ENCODE measurements at regions not wholly inside any gene's neighbourhood (a gene's known extent, or its start where the extent isn't known, plus 50 kb on each side); places are given as distances from the start of the nearest gene placed in this dataset.

DNA sequence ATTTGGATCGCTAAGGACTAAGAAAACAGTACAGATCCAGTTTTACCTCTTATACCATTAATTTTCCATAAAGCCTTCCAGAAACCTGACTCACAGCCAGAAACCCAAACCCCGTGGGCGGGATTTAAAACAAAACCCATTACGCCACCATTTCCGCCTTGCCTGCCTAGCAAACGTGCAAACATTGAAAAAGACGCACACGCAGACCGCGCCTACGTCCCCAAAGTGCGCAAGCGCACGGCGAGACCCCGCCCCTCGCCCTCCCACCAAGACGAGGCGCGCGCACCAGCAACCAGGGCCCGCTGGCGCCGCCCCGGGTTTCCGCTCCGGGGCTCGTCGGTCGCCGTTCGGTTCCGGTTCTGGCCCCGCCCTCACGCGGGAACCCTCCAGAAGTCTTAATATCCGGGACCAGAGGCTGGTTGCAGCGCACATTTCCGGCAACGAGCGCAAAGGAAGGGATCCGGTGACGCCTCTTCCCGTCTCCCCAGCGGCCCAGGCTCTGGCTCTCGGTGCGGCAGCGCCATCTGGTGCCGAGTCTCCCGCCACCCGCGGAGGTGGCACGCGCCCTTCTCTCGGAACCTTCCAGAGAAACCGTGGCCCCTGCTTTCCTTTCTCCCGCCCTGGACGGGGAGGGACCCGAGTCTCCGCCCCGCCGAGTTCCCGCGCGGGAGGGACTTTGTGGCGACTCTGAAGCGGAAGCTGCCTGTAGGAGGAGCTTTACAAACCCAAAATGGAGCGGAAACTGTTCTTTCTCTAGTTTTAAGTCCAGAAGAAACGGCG, 256.9 kb upstream of the STARD13 start:
- Mint-ChIP-seq H3K4me3 (peak overlapping the region; percentile 92), H3K36me3 (ENCODE audit: low read depth) (no peaks in the 10 kb centered on the region), H3K27ac (peak overlapping the region; percentile 100), H3K27me3 (ENCODE audit: insufficient read depth) (no peaks in the 10 kb centered on the region), H3K9me3 (no peaks in the 10 kb centered on the region), H3K4me1 (ENCODE audit: low read depth) (peaks cover 51% of the 10 kb centered on the region)
- TF ChIP-seq, protein P1, sequence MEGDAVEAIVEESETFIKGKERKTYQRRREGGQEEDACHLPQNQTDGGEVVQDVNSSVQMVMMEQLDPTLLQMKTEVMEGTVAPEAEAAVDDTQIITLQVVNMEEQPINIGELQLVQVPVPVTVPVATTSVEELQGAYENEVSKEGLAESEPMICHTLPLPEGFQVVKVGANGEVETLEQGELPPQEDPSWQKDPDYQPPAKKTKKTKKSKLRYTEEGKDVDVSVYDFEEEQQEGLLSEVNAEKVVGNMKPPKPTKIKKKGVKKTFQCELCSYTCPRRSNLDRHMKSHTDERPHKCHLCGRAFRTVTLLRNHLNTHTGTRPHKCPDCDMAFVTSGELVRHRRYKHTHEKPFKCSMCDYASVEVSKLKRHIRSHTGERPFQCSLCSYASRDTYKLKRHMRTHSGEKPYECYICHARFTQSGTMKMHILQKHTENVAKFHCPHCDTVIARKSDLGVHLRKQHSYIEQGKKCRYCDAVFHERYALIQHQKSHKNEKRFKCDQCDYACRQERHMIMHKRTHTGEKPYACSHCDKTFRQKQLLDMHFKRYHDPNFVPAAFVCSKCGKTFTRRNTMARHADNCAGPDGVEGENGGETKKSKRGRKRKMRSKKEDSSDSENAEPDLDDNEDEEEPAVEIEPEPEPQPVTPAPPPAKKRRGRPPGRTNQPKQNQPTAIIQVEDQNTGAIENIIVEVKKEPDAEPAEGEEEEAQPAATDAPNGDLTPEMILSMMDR (IDR thresholded peaks at IDR 0.05) = peak; percentile 94
- DNase-seq = peak; percentile 98

- Mint-ChIP-seq H3K36me3 (ENCODE audit: low read depth) (no peaks in the 10 kb centered on the region), H3K4me3 (peak overlapping the region; percentile 90), H3K4me1 (ENCODE audit: low read depth) (peaks cover 45% of the 10 kb centered on the region), H3K9me3 (no peaks in the 10 kb centered on the region), H3K27ac (peak overlapping the region; percentile 100), H3K27me3 (ENCODE audit: insufficient read depth) (no peaks in the 10 kb centered on the region)
- TF ChIP-seq, protein P1 (IDR thresholded peaks at IDR 0.05) = no peak
- DNase-seq = no peak
Observed at GRCh38 chr13:33543089-33543459, 257.5 kb upstream of the STARD13 start.

- peak overlapping the region; percentile 100 for H3K27ac Mint-ChIP-seq
- no peaks in the 10 kb centered on the region for H3K36me3 Mint-ChIP-seq (ENCODE audit: low read depth)
- peaks cover 43% of the 10 kb centered on the region for H3K4me1 Mint-ChIP-seq (ENCODE audit: low read depth)
- TF ChIP-seq, protein P1 (IDR thresholded peaks at IDR 0.05) = no peak
- peak overlapping the region; percentile 90 for H3K4me3 Mint-ChIP-seq
- H3K27me3 Mint-ChIP-seq (ENCODE audit: insufficient read depth) = no peaks in the 10 kb centered on the region
- H3K9me3 Mint-ChIP-seq = no peaks in the 10 kb centered on the region
- DNase-seq = no peak
Observed at GRCh38 chr13:33543631-33544265, 258.2 kb upstream of the STARD13 start.

DNA sequence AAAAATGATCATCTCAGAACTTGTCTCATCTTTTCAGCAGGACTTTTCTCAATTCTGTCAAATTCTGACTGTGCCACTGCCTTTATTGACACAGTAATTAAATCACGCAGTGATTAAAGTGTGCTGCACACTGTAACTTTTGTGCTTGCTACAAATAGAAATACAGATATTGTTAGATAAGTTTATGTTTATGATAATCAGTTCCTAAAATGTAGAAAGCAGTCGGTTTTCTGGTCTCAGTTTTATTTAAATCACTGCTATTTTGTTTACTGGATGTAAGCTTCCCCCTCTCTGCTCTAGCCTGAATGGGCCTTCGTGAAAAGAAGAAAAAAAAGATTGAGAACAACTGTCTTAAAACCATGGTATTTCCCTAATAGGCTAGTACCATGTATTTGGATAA, 258.8 kb upstream of the STARD13 start:
- TF ChIP-seq, protein P1 (IDR thresholded peaks at IDR 0.05) = no peak
- no peaks in the 10 kb centered on the region for H3K9me3 Mint-ChIP-seq
- DNase-seq = no peak
- no peaks in the 10 kb centered on the region for H3K36me3 Mint-ChIP-seq (ENCODE audit: low read depth)
- H3K4me3 Mint-ChIP-seq = no peak overlapping the region
- H3K27ac Mint-ChIP-seq = peak overlapping the region; percentile 100
- no peaks in the 10 kb centered on the region for H3K27me3 Mint-ChIP-seq (ENCODE audit: insufficient read depth)
- H3K4me1 Mint-ChIP-seq (ENCODE audit: low read depth) = peaks cover 43% of the 10 kb centered on the region

DNA sequence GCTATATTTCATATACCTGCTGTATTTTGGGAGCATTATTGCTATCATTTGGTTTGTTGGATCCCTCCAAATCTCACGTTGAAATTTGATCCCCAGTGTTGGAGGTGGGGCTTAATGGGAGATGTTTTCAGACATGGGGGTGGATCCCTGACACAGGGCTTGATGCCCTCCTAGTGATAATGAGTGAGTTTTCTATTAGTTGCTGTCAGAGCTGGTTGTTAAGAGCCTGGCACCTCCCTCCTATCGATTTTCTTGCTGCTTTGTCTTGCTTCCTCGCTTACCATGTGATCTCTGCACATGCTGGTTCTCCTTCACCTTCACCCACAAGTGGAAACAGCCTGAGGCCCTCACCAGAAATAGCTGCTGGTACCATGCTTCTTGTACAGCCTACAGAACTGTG, 259.9 kb upstream of the STARD13 start:
- H3K27ac Mint-ChIP-seq = no peak overlapping the region
- H3K36me3 Mint-ChIP-seq (ENCODE audit: low read depth) = no peaks in the 10 kb centered on the region
- no peaks in the 10 kb centered on the region for H3K27me3 Mint-ChIP-seq (ENCODE audit: insufficient read depth)
- no peak for DNase-seq
- H3K4me1 Mint-ChIP-seq (ENCODE audit: low read depth) = peaks cover 38% of the 10 kb centered on the region
- H3K9me3 Mint-ChIP-seq = no peaks in the 10 kb centered on the region
- TF ChIP-seq, protein P1 (IDR thresholded peaks at IDR 0.05) = no peak
- H3K4me3 Mint-ChIP-seq = no peak overlapping the region
